HCT116 (cell line): ENCODE measurements at regions not wholly inside any gene's neighbourhood (a gene's known extent, or its start where the extent isn't known, plus 50 kb on each side); places are given as distances from the start of the nearest gene placed in this dataset.

Experiments used
- ATAC-seq: fragments of 200-7000 bp; cut with Tn5 transposase; 2 replicates; pipeline ENCODE4 v1.9.1; 2020; ENCODE audit warnings: mild to moderate bottlenecking, moderate library complexity
- BruUV-seq: library from RNA; stranded (reverse); fragments of 400-500 nt; replicated peaks from 2 replicates; lab custom pipeline; 2021; lab: Mats Ljungman, UMichigan
- CTCF ChIA-PET: fragments of 300-600 bp; sonication (Branson Sonifier 250); formaldehyde crosslinking; loops from one replicate; lab custom pipeline; 2021; ENCODE audit warnings: antibody characterized with exemption; lab: Charles Lee
- POLR2A ChIA-PET: fragments of 300-600, 350-600 bp; sonication (Branson Sonifier 250); formaldehyde crosslinking; loops from one replicate; lab custom pipeline; 2021; ENCODE audit warnings: antibody characterized with exemption; lab: Charles Lee
- RAD21 ChIA-PET, 2 experiments: fragments of 300-600 bp; sonication (Branson Sonifier 250); formaldehyde crosslinking; loops; one replicate each; lab custom pipeline; 2023; ENCODE audit warnings: low total read pairs in 2 of 2; ENCODE audit not compliant: uncharacterized antibody in 2 of 2, unreplicated experiment in 2 of 2, low non-redundant PET in 1 of 2; lab: Charles Lee
- DNase-seq: peaks from one replicate; pipeline ENCODE4 v3.0.0-alpha.2; 2010; ENCODE audit warnings: low read depth, low spot score
- H2AFZ ChIP-seq: fragments of 200-600 bp; shearing (Covaris generic), sonication (generic); 2 replicates; pipeline ENCODE4 v1.6.1; 2017; ENCODE audit warnings: low read depth, mixed run types, mixed read lengths, antibody characterized with exemption, low read length; ENCODE audit not compliant: poor library complexity, severe bottlenecking
- H3K27ac ChIP-seq: 2 replicates; pipeline ENCODE4 v1.5.1; 2012; ENCODE audit warnings: low read depth, low read length
- H3K27me3 ChIP-seq: fragments of 200-600 bp; sonication (generic); 2 replicates; pipeline ENCODE4 v1.6.1; 2016; ENCODE audit warnings: mixed run types, low read length, mixed read lengths; ENCODE audit not compliant: insufficient read depth
- H3K36me3 ChIP-seq, 2 experiments: fragments of 200-500 bp in 1 of 2; fragments of 200-600 bp in 1 of 2; sonication (Bioruptor generic) in 1 of 2; sonication (generic) in 1 of 2; 2 replicates each; pipeline versions ENCODE4 v1.5.1 to v1.6.1; 2014 to 2016; ENCODE audit warnings: low read length in 2 of 2, inconsistent platforms in 1 of 2, mixed read lengths in 1 of 2, mixed run types in 1 of 2; ENCODE audit not compliant: insufficient read depth in 2 of 2, control insufficient read depth in 1 of 2
- H3K4me1 ChIP-seq, 2 experiments: fragments of 200-600 bp in 1 of 2; sonication (generic) in 1 of 2; 2 replicates each; pipeline versions ENCODE4 v1.5.1 to v1.6.1; 2012 to 2017; ENCODE audit warnings: low read length in 2 of 2, inconsistent platforms in 1 of 2, mild to moderate bottlenecking in 1 of 2, mixed read lengths in 1 of 2, mixed run types in 1 of 2, moderate library complexity in 1 of 2; ENCODE audit not compliant: insufficient read depth in 2 of 2, control insufficient read depth in 1 of 2
- H3K4me2 ChIP-seq: fragments of 200-600 bp; sonication (generic); 2 replicates; pipeline ENCODE4 v1.6.1; 2017; ENCODE audit warnings: mixed run types, low read length, mixed read lengths
- H3K4me3 ChIP-seq, 2 experiments: fragments of 200-600 bp in 1 of 2; sonication (generic) in 1 of 2; replicated peaks in 1 of 2; 2 replicates each; pipeline ENCODE4 v1.5.1; 2011 to 2016; ENCODE audit warnings: low read length in 2 of 2, control low read depth in 1 of 2, low read depth in 1 of 2, mild to moderate bottlenecking in 1 of 2, mixed read lengths in 1 of 2, mixed run types in 1 of 2
- H3K79me2 ChIP-seq: fragments of 200-600 bp; sonication (generic); 2 replicates; pipeline ENCODE4 v1.6.1; 2017; ENCODE audit warnings: mild to moderate bottlenecking, mixed run types, low read length, moderate library complexity, mixed read lengths; ENCODE audit not compliant: insufficient read depth
- H3K9ac ChIP-seq: fragments of 200-600 bp; sonication (generic); 2 replicates; pipeline ENCODE4 v1.6.1; 2016; ENCODE audit warnings: low read length, mixed read lengths
- H3K9me2 ChIP-seq: fragments of 200-600 bp; sonication (generic), shearing (Covaris generic); 2 replicates; pipeline ENCODE4 v1.6.1; 2017; ENCODE audit warnings: mixed run types, mild to moderate bottlenecking, moderate library complexity; ENCODE audit not compliant: insufficient read depth
- H3K9me3 ChIP-seq, 2 experiments: fragments of 200-500 bp in 1 of 2; fragments of 200-600 bp in 1 of 2; sonication (Bioruptor generic) in 1 of 2; sonication (generic) in 1 of 2; 2 replicates each; pipeline ENCODE4 v1.6.1; 2014 to 2017; ENCODE audit warnings: low read length in 2 of 2, mixed read lengths in 2 of 2, inconsistent platforms in 1 of 2, low read depth in 1 of 2, mild to moderate bottlenecking in 1 of 2, mixed run types in 1 of 2, moderate library complexity in 1 of 2; ENCODE audit not compliant: control insufficient read depth in 1 of 2, insufficient read depth in 1 of 2
- H4K20me1 ChIP-seq: fragments of 200-600 bp; sonication (generic), shearing (Covaris generic); 2 replicates; pipeline ENCODE4 v1.6.1; 2017; ENCODE audit warnings: mixed run types, mild to moderate bottlenecking, moderate library complexity; ENCODE audit not compliant: insufficient read depth
- ATF3 ChIP-seq: IDR thresholded peaks from 2 replicates; pipeline ENCODE4 v1.6.1; 2012
- CBX3 ChIP-seq: IDR thresholded peaks from 2 replicates; pipeline ENCODE4 v1.6.1; 2012; ENCODE audit warnings: low read depth
- CEBPB ChIP-seq: IDR thresholded peaks from 2 replicates; pipeline ENCODE4 v1.6.1; 2012; ENCODE audit warnings: low read depth
- EGR1 ChIP-seq: IDR thresholded peaks from 2 replicates; pipeline ENCODE4 v1.6.1; 2012; ENCODE audit warnings: low read depth
- ELF1 ChIP-seq: IDR thresholded peaks from 2 replicates; pipeline ENCODE4 v1.6.1; 2012; ENCODE audit warnings: low read depth, borderline replicate concordance
- EZH2phosphoT487 ChIP-seq: fragments of 200-600 bp; IDR thresholded peaks from 2 replicates; pipeline ENCODE4 v1.6.1; 2018; ENCODE audit warnings: antibody characterized with exemption, borderline replicate concordance
- FOSL1 ChIP-seq: IDR thresholded peaks from 2 replicates; pipeline ENCODE4 v1.6.1; 2012; ENCODE audit warnings: low read depth
- MAX ChIP-seq: IDR thresholded peaks from 2 replicates; pipeline ENCODE4 v1.6.1; 2012
- POLR2A ChIP-seq: IDR thresholded peaks from 2 replicates; pipeline ENCODE4 v1.7.0; 2011; ENCODE audit warnings: borderline replicate concordance; ENCODE audit not compliant: insufficient read depth, insufficient read length; ENCODE audit errors: extremely low read depth
- REST ChIP-seq: IDR thresholded peaks from 2 replicates; pipeline ENCODE4 v1.6.1; 2012; ENCODE audit warnings: low read depth
- SIN3A ChIP-seq: IDR thresholded peaks from 2 replicates; pipeline ENCODE4 v1.6.1; 2012; ENCODE audit warnings: low read depth
- SRF ChIP-seq: IDR thresholded peaks from 2 replicates; pipeline ENCODE4 v1.6.1; 2012; ENCODE audit warnings: low read depth
- TCF7L2 ChIP-seq: IDR thresholded peaks from 2 replicates; pipeline ENCODE4 v1.7.0; 2011; ENCODE audit warnings: borderline replicate concordance, inconsistent platforms; ENCODE audit not compliant: insufficient read depth, insufficient read length; ENCODE audit errors: extremely low read depth
- YY1 ChIP-seq: IDR thresholded peaks from 2 replicates; pipeline ENCODE4 v1.6.1; 2011; ENCODE audit warnings: low read length, low read depth, moderate library complexity, mild to moderate bottlenecking; ENCODE audit not compliant: insufficient replicate concordance; ENCODE audit errors: extremely low read depth
- ZBTB33 ChIP-seq: IDR thresholded peaks from 2 replicates; pipeline ENCODE4 v1.6.1; 2011; ENCODE audit warnings: mild to moderate bottlenecking, low read length, moderate library complexity; ENCODE audit not compliant: insufficient replicate concordance; ENCODE audit errors: extremely low read depth
- ZFX ChIP-seq: fragments of 450-650 bp; IDR thresholded peaks from 2 replicates; pipeline ENCODE4 v1.6.1; 2017
- ZNF274 ChIP-seq: fragments of 200-500 bp; sonication (Bioruptor generic); IDR thresholded peaks from 2 replicates; pipeline ENCODE4 v1.6.1; 2014; ENCODE audit warnings: mild to moderate bottlenecking, low read depth, low read length, inconsistent platforms
- intact Hi-C: fragments of 100-400 bp; cut with micrococcal nuclease; formaldehyde crosslinking; loops from 2 replicates; pipeline ENCODE4 v1.10.0; 2022

GRCh38 chr1:98386675-98387440, 274.7 kb upstream of the SNX7 start (continued):
- TF ChIP-seq ZBTB33 (no peak), FOSL1 (no peak)
- TF ChIP-seq, all 23 proteins: peak for 0

GRCh38 chr1:98385652-98386051, 275.9 kb upstream of the SNX7 start:
- H3K79me2 ChIP-seq, result no peaks in the 10 kb centered on the region
- no peak overlapping the region for H3K4me2 ChIP-seq
- ChIA-PET RAD21 (no interaction called here), POLR2A (no interaction called here), CTCF (no interaction called here)
- H3K9ac ChIP-seq, result no peak overlapping the region
- no peak overlapping the region for H2AFZ ChIP-seq
- intact Hi-C loops, result no loop called here
- H3K4me1 ChIP-seq, result no peaks in the 10 kb centered on the region
- ATAC-seq, result no peak
- no peaks in the 10 kb centered on the region for H3K36me3 ChIP-seq
- H3K4me3 ChIP-seq, result no peak overlapping the region
- no TSS peak for BruUV-seq
- H3K9me2 ChIP-seq, result no peaks in the 10 kb centered on the region
- H3K9me3 ChIP-seq, result no peaks in the 10 kb centered on the region
- no peak for DNase-seq
- H4K20me1 ChIP-seq, result no peaks in the 10 kb centered on the region
- no peaks in the 10 kb centered on the region for H3K27me3 ChIP-seq
- no peak overlapping the region for H3K27ac ChIP-seq
- no peak for TF ChIP-seq TCF7L2
- TF ChIP-seq POLR2A, result no peak
- TF ChIP-seq EZH2phosphoT487, result no peak
- TF ChIP-seq YY1, result no peak
- TF ChIP-seq EGR1, result no peak
- TF ChIP-seq ZNF274, result no peak
- no peak for TF ChIP-seq ZBTB33
- no peak for TF ChIP-seq ZFX
- TF ChIP-seq ATF3, result no peak
- no peak for TF ChIP-seq SIN3A
- TF ChIP-seq MAX, result no peak
- no peak for TF ChIP-seq REST
- TF ChIP-seq CEBPB, result no peak
- no peak for TF ChIP-seq ELF1
- no peak for TF ChIP-seq SRF
- no peak for TF ChIP-seq CBX3
